Parathyroid adenoma (tissue), 2 donors: ENCODE measurements at regions not wholly inside any gene's neighbourhood (a gene's known extent, or its start where the extent isn't known, plus 50 kb on each side); places are given as distances from the start of the nearest gene placed in this dataset.

ENCODE experiments used
- H2AFZ ChIP-seq: fragments of 300-600 bp; sonication (generic); one replicate; pipeline ENCODE4 v1.7.0; 2017; ENCODE audit warnings: antibody characterized with exemption, mild to moderate bottlenecking
- H3K27ac ChIP-seq: fragments of 300-600 bp; sonication (generic); one replicate; pipeline ENCODE4 v1.7.0; 2017
- H3K27me3 ChIP-seq: fragments of 300-600 bp; sonication (generic); one replicate; pipeline ENCODE4 v1.7.0; 2017; ENCODE audit warnings: low read length; ENCODE audit not compliant: control insufficient read depth, insufficient read depth
- H3K36me3 ChIP-seq: fragments of 300-600 bp; sonication (generic); one replicate; pipeline ENCODE4 v1.7.0; 2017; ENCODE audit warnings: low read length; ENCODE audit not compliant: control insufficient read depth, insufficient read depth
- H3K4me1 ChIP-seq: fragments of 300-600 bp; sonication (generic); one replicate; pipeline ENCODE4 v1.7.0; 2017; ENCODE audit warnings: control low read depth
- H3K4me2 ChIP-seq: fragments of 300-600 bp; sonication (generic); one replicate; pipeline ENCODE4 v1.7.0; 2017; ENCODE audit warnings: low read length
- H3K4me3 ChIP-seq: fragments of 300-600 bp; sonication (generic); one replicate; pipeline ENCODE4 v1.7.0; 2017; ENCODE audit warnings: low read depth, low read length
- H3K79me2 ChIP-seq: fragments of 300-600 bp; sonication (generic); one replicate; pipeline ENCODE4 v1.7.0; 2017; ENCODE audit warnings: control low read depth
- H3K9ac ChIP-seq: fragments of 300-600 bp; sonication (generic); one replicate; pipeline ENCODE4 v1.7.0; 2017; ENCODE audit warnings: mild to moderate bottlenecking
- H3K9me3 ChIP-seq: fragments of 300-600 bp; sonication (generic); one replicate; pipeline ENCODE4 v1.7.0; 2017; ENCODE audit warnings: low read length; ENCODE audit not compliant: control insufficient read depth
- TF ChIP-seq, protein P1 (sequence below): fragments of 300-600 bp; sonication (generic); IDR thresholded peaks from one replicate; pipeline ENCODE4 v1.7.0; 2017; ENCODE audit warnings: antibody characterized with exemption, mild to moderate bottlenecking
- donor health status: primary hyperparathyroidism.

DNA sequence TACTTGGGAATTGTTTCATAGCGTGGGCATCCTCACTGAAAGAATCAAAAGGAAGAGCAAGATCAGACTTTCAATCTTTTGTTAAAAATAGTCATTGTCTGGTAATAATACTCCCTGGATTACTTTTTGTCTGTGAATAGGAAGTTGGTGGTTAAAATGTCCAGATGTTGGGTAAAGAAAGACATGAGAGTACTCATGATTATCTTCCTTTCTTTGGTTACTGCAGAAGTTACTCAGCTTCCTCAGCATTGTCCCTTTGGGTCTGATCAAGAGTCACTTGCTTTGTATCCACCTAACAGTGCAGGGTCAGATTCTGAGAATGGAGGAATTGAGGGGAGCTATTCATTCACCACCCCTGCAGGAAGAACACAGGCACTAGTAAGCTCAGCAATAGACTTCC, 54.6 kb downstream of the RIN2 start:
- H3K27me3 ChIP-seq = no peaks in the 10 kb centered on the region
- no peak overlapping the region for H3K4me3 ChIP-seq
- no peak overlapping the region for H3K4me2 ChIP-seq
- H2AFZ ChIP-seq = no peak overlapping the region
- no peak overlapping the region for H3K27ac ChIP-seq
- H3K79me2 ChIP-seq = peaks cover 10% of the 10 kb centered on the region
- no peaks in the 10 kb centered on the region for H3K4me1 ChIP-seq
- TF ChIP-seq, protein P1, sequence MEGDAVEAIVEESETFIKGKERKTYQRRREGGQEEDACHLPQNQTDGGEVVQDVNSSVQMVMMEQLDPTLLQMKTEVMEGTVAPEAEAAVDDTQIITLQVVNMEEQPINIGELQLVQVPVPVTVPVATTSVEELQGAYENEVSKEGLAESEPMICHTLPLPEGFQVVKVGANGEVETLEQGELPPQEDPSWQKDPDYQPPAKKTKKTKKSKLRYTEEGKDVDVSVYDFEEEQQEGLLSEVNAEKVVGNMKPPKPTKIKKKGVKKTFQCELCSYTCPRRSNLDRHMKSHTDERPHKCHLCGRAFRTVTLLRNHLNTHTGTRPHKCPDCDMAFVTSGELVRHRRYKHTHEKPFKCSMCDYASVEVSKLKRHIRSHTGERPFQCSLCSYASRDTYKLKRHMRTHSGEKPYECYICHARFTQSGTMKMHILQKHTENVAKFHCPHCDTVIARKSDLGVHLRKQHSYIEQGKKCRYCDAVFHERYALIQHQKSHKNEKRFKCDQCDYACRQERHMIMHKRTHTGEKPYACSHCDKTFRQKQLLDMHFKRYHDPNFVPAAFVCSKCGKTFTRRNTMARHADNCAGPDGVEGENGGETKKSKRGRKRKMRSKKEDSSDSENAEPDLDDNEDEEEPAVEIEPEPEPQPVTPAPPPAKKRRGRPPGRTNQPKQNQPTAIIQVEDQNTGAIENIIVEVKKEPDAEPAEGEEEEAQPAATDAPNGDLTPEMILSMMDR = no peak
- no peak overlapping the region for H3K9ac ChIP-seq
- no peaks in the 10 kb centered on the region for H3K36me3 ChIP-seq
- no peaks in the 10 kb centered on the region for H3K9me3 ChIP-seq

- Histone ChIP-seq H3K27ac (no peak overlapping the region), H3K4me3 (no peak overlapping the region), H3K9ac (no peak overlapping the region), H3K27me3 (no peaks in the 10 kb centered on the region), H3K4me2 (no peak overlapping the region), H2AFZ (no peak overlapping the region), H3K9me3 (no peaks in the 10 kb centered on the region), H3K79me2 (peaks cover 7% of the 10 kb centered on the region), H3K36me3 (no peaks in the 10 kb centered on the region), H3K4me1 (no peaks in the 10 kb centered on the region)
- TF ChIP-seq, protein P1 = no peak
Measured at GRCh38 chr20:19813846-19814640, 56.0 kb downstream of the RIN2 start.

DNA sequence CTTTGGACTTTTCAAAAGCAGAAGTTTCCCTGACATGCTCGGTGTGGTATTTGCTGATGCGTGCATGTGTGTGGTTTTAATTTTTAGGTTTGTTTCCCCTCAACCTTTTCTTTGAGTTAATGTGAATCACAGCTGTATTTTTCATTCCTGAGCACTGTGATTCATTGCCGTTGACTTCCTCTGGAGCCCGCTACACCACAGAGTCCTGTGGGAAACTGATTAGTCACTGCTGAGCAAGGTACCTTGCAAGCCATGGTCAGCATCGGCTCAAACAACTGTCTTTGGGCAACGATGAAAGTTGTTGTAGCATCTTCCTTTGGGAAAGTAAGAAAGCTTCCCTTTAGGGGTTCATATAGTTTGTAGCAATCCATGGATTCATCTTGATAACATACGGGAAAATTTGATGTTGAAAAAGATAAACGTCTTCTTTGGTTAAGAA, 57.5 kb downstream of the RIN2 start:
- TF ChIP-seq, protein P1 = no peak
- H3K4me3 ChIP-seq = no peak overlapping the region
- no peak overlapping the region for H3K4me2 ChIP-seq
- H2AFZ ChIP-seq = no peak overlapping the region
- H3K4me1 ChIP-seq = no peaks in the 10 kb centered on the region
- no peaks in the 10 kb centered on the region for H3K9me3 ChIP-seq
- peaks cover 2% of the 10 kb centered on the region for H3K79me2 ChIP-seq
- H3K27me3 ChIP-seq = no peaks in the 10 kb centered on the region
- no peak overlapping the region for H3K27ac ChIP-seq
- H3K9ac ChIP-seq = no peak overlapping the region
- H3K36me3 ChIP-seq = no peaks in the 10 kb centered on the region

DNA sequence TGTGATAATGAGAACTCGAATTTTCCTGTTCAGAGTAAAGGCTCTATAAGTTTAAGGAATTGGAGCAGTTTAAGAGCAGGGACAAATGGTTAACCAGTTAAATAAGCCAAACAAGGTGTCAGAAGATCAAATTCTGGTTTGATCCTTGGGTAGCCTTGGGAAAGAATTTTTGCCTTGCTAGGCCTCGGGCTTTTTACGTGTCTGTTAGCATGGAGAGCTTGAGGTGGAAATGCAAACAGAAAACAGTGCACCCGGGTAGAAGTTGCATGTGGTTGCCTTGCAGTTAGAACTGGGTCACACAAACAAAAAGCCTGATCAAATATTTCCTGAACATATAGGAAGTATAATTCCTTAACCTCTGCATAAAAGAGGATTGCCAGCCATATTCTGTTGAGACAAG, 58.3 kb downstream of the RIN2 start:
- H2AFZ ChIP-seq = no peak overlapping the region
- H3K27ac ChIP-seq = no peak overlapping the region
- no peak overlapping the region for H3K9ac ChIP-seq
- peaks cover 2% of the 10 kb centered on the region for H3K79me2 ChIP-seq
- no peak overlapping the region for H3K4me2 ChIP-seq
- H3K9me3 ChIP-seq = no peaks in the 10 kb centered on the region
- no peaks in the 10 kb centered on the region for H3K36me3 ChIP-seq
- TF ChIP-seq, protein P1 = no peak
- H3K27me3 ChIP-seq = no peaks in the 10 kb centered on the region
- no peaks in the 10 kb centered on the region for H3K4me1 ChIP-seq
- H3K4me3 ChIP-seq = no peak overlapping the region

- Histone ChIP-seq H3K9me3 (no peaks in the 10 kb centered on the region), H3K27me3 (no peaks in the 10 kb centered on the region), H3K79me2 (peaks cover 2% of the 10 kb centered on the region), H2AFZ (no peak overlapping the region), H3K36me3 (no peaks in the 10 kb centered on the region), H3K9ac (no peak overlapping the region), H3K4me1 (no peaks in the 10 kb centered on the region), H3K27ac (no peak overlapping the region), H3K4me2 (no peak overlapping the region), H3K4me3 (no peak overlapping the region)
- TF ChIP-seq, protein P1 = no peak
Measured at GRCh38 chr20:19817017-19817416, 59.0 kb downstream of the RIN2 start.
